Caco-2 (cell line): ENCODE measurements at regions not wholly inside any gene's neighbourhood (a gene's known extent, or its start where the extent isn't known, plus 50 kb on each side); places are given as distances from the start of the nearest gene placed in this dataset.
"Not testable (repeated sequence)": the region's sequence is repeated elsewhere in the genome, so short reads cannot be mapped to it uniquely, and the experiment has no call there.

Source experiments
- BruUV-seq: library from RNA; stranded (reverse); fragments of 400-500 nt; replicated peaks from 2 replicates; lab custom pipeline; 2021; lab: Mats Ljungman, UMichigan
- CTCF ChIA-PET: fragments of 300-600 bp; sonication (Branson Sonifier 250); formaldehyde crosslinking; loops from one replicate; lab custom pipeline; 2022; ENCODE audit warnings: antibody characterized with exemption; lab: Charles Lee
- POLR2A ChIA-PET: fragments of 300-600 bp; sonication (Branson Sonifier 250); formaldehyde crosslinking; loops from one replicate; lab custom pipeline; 2022; ENCODE audit warnings: antibody characterized with exemption; lab: Charles Lee
- DNase-seq, 2 experiments: peaks; one replicate each; pipeline versions ENCODE4 v3.0.0 to v3.0.0-alpha.2; 2020 to 2022
- H3K27me3 ChIP-seq: replicated peaks from 2 replicates; pipeline ENCODE4 v1.6.0; 2011; ENCODE audit warnings: low read length; ENCODE audit not compliant: control insufficient read depth, insufficient read depth
- H3K36me3 ChIP-seq: 2 replicates; pipeline ENCODE4 v1.5.1; 2011; ENCODE audit warnings: low read length; ENCODE audit not compliant: control insufficient read depth, insufficient read depth
- H3K4me1 ChIP-seq: fragments of 250-450 bp; sonication (Bioruptor Pico); 2 replicates; pipeline ENCODE4 v1.5.1; 2020; ENCODE audit warnings: mild to moderate bottlenecking
- H3K4me3 ChIP-seq: 2 replicates; pipeline ENCODE4 v1.5.1; 2011; ENCODE audit warnings: low read depth, mild to moderate bottlenecking, control low read depth, low read length
- H3K9me3 ChIP-seq: fragments of 250-450 bp; sonication (Bioruptor Pico); 2 replicates; pipeline ENCODE4 v1.5.1; 2020; ENCODE audit warnings: mild to moderate bottlenecking, moderate library complexity
- H3K27ac Mint-ChIP-seq: one replicate; pipeline ENCODE4 v1.8.0; 2022; ENCODE audit warnings: mixed read lengths; ENCODE audit not compliant: unreplicated experiment
- H3K27me3 Mint-ChIP-seq: one replicate; pipeline ENCODE4 v1.8.0; 2022; ENCODE audit warnings: mixed read lengths; ENCODE audit not compliant: insufficient read depth, unreplicated experiment
- H3K36me3 Mint-ChIP-seq: one replicate; pipeline ENCODE4 v1.8.0; 2022; ENCODE audit warnings: mild to moderate bottlenecking, mixed read lengths; ENCODE audit not compliant: insufficient read depth, unreplicated experiment
- H3K4me1 Mint-ChIP-seq: one replicate; pipeline ENCODE4 v1.8.0; 2022; ENCODE audit warnings: low read depth, mixed read lengths; ENCODE audit not compliant: unreplicated experiment
- H3K4me3 Mint-ChIP-seq: one replicate; pipeline ENCODE4 v1.8.0; 2022; ENCODE audit warnings: mild to moderate bottlenecking, moderate library complexity, mixed read lengths; ENCODE audit not compliant: unreplicated experiment
- H3K9me3 Mint-ChIP-seq: one replicate; pipeline ENCODE4 v1.8.0; 2022; ENCODE audit warnings: mixed read lengths; ENCODE audit not compliant: unreplicated experiment
- intact Hi-C: fragments of 100-400 bp; cut with micrococcal nuclease; formaldehyde crosslinking; loops from one replicate; pipeline ENCODE4 v1.10.0; 2022; ENCODE audit not compliant: unreplicated experiment

- H3K4me1 ChIP-seq, POLR2A ChIA-PET, intact Hi-C loops, H3K27me3 Mint-ChIP-seq, H3K27me3 ChIP-seq, H3K4me3 ChIP-seq, CTCF ChIA-PET, H3K4me3 Mint-ChIP-seq, BruUV-seq, H3K4me1 Mint-ChIP-seq, H3K36me3 Mint-ChIP-seq, H3K36me3 ChIP-seq, H3K9me3 Mint-ChIP-seq, H3K9me3 ChIP-seq, H3K27ac Mint-ChIP-seq: not testable (repeated sequence)
- peak in 1 of 2 experiments; percentile 1 for DNase-seq
Observed at GRCh38 chr18:15315301-15315700, 567.3 kb downstream of the ANKRD30B start.

- DNase-seq, H3K4me1 ChIP-seq, intact Hi-C loops, H3K4me3 Mint-ChIP-seq, H3K27me3 Mint-ChIP-seq, H3K36me3 Mint-ChIP-seq, H3K9me3 ChIP-seq, CTCF ChIA-PET, H3K4me3 ChIP-seq, H3K27ac Mint-ChIP-seq, H3K36me3 ChIP-seq, BruUV-seq, H3K9me3 Mint-ChIP-seq, H3K27me3 ChIP-seq, POLR2A ChIA-PET, H3K4me1 Mint-ChIP-seq: not testable (repeated sequence)
Observed at GRCh38 chr18:15318655-15319054, 570.7 kb downstream of the ANKRD30B start.

- H3K27ac Mint-ChIP-seq, H3K4me1 Mint-ChIP-seq, H3K9me3 Mint-ChIP-seq, H3K36me3 ChIP-seq, H3K4me3 Mint-ChIP-seq, H3K27me3 Mint-ChIP-seq, H3K27me3 ChIP-seq, H3K4me1 ChIP-seq, POLR2A ChIA-PET, H3K9me3 ChIP-seq, BruUV-seq, H3K4me3 ChIP-seq, intact Hi-C loops, DNase-seq, H3K36me3 Mint-ChIP-seq, CTCF ChIA-PET: not testable (repeated sequence)
Observed at GRCh38 chr18:15329713-15330112, 581.7 kb downstream of the ANKRD30B start.

GRCh38 chr18:15330149-15330548 lies 582.2 kb downstream of the ANKRD30B start:
- DNase-seq, H3K27ac Mint-ChIP-seq, H3K36me3 ChIP-seq, H3K4me3 Mint-ChIP-seq, H3K27me3 ChIP-seq, H3K4me1 ChIP-seq, POLR2A ChIA-PET, BruUV-seq, CTCF ChIA-PET, intact Hi-C loops, H3K9me3 Mint-ChIP-seq, H3K9me3 ChIP-seq, H3K27me3 Mint-ChIP-seq, H3K4me3 ChIP-seq, H3K4me1 Mint-ChIP-seq, H3K36me3 Mint-ChIP-seq: not testable (repeated sequence)

GRCh38 chr18:15330600-15330999 lies 582.6 kb downstream of the ANKRD30B start:
- intact Hi-C loops, DNase-seq, H3K27me3 ChIP-seq, H3K9me3 Mint-ChIP-seq, H3K4me3 Mint-ChIP-seq, CTCF ChIA-PET, H3K4me3 ChIP-seq, POLR2A ChIA-PET, H3K4me1 Mint-ChIP-seq, BruUV-seq, H3K4me1 ChIP-seq, H3K36me3 Mint-ChIP-seq, H3K9me3 ChIP-seq, H3K36me3 ChIP-seq, H3K27ac Mint-ChIP-seq, H3K27me3 Mint-ChIP-seq: not testable (repeated sequence)

GRCh38 chr18:15375671-15376070 lies 627.7 kb downstream of the ANKRD30B start:
- not testable (repeated sequence) for H3K27me3 Mint-ChIP-seq, H3K4me1 Mint-ChIP-seq, H3K36me3 Mint-ChIP-seq

GRCh38 chr18:15407874-15408273 lies 659.9 kb downstream of the ANKRD30B start:
- H3K4me3 ChIP-seq, H3K27me3 Mint-ChIP-seq, CTCF ChIA-PET, H3K9me3 ChIP-seq, H3K27ac Mint-ChIP-seq, POLR2A ChIA-PET, H3K27me3 ChIP-seq, intact Hi-C loops, H3K36me3 ChIP-seq, H3K4me1 Mint-ChIP-seq, BruUV-seq, H3K4me3 Mint-ChIP-seq, DNase-seq, H3K4me1 ChIP-seq, H3K9me3 Mint-ChIP-seq, H3K36me3 Mint-ChIP-seq: not testable (repeated sequence)

More at GRCh38 chr18:15375671-15376070, 627.7 kb downstream of the ANKRD30B start:
- H3K36me3 ChIP-seq, H3K4me3 Mint-ChIP-seq, intact Hi-C loops, CTCF ChIA-PET, H3K9me3 ChIP-seq, POLR2A ChIA-PET, H3K4me1 ChIP-seq, BruUV-seq, H3K4me3 ChIP-seq, DNase-seq, H3K27me3 ChIP-seq, H3K27ac Mint-ChIP-seq: not testable (repeated sequence)
- H3K9me3 Mint-ChIP-seq = peaks cover 23% of the 10 kb centered on the region
